ENCODE measurements at regions not wholly inside any gene's neighbourhood (a gene's known extent, or its start where the extent isn't known, plus 50 kb on each side); places are given as distances from the start of the nearest gene placed in this dataset.
"Not testable (repeated sequence)": the region's sequence is repeated elsewhere in the genome, so short reads cannot be mapped to it uniquely, and the experiment has no call there.

DNA sequence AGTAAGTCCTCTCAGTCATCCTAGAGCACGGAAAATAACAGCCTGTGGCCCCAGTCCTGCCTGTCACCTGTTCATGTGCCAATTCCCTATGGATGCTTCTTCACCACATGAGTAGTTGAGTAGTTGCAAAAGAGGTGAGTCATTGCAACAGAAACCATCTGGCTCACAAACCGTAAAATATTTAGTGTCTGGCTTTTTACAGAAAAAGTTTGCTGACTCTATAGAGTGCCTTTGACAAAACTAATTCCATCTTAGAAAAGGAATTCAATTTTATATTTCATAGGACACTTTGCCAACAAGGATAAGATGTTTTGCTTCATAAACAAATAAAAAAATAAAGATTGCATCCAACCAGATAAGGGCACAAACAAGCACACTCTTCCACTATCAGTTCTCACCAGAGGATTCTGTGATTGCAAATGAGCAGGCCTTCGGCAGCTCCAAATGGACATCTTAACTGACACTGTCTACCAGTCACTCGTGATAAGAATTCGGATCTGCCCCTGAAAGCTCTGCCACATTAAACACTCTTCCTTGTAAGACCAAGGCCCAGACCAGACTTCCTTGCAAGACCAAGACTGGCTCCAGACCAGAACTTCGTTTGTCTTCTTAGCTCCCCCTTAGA is 242.7 kb upstream of the SEMA3C start:
- H3K36me3 Mint-ChIP-seq (ENCODE audit: low read depth), result no peaks in the 10 kb centered on the region
- H3K27ac Mint-ChIP-seq, result no peak overlapping the region
- DNase-seq (no peak), ATAC-seq (no peak)
- ChIA-PET CTCF (no interaction called here), POLR2A (no interaction called here)
- no peaks in the 10 kb centered on the region for H3K27me3 Mint-ChIP-seq (ENCODE audit: low read depth)
- no peaks in the 10 kb centered on the region for H3K9me3 Mint-ChIP-seq (ENCODE audit: insufficient read depth)
- no peaks in the 10 kb centered on the region for H3K4me1 Mint-ChIP-seq (ENCODE audit: low read depth)
- no peak overlapping the region for H3K4me3 Mint-ChIP-seq

DNA sequence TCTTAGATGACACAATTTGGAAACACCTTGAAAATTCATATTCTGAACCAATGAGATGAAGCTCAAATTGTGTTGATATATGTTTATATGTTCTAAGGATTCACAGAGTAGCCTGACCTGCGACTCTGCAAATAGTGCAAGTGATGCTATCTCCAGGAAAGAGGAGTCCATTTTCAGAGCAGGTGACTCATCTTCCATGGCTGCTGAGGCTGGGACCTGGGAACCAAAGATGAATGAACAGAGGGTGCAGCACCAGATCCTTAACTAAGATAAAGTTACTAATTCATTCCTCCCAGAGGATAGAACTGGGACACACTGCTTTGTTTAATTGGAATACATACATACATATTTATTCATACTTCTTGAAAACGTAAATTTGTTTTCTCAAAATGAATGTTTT is 240.6 kb upstream of the SEMA3C start:
- DNase-seq, result no peak
- POLR2A ChIA-PET, result no interaction called here
- Mint-ChIP-seq H3K27ac (no peak overlapping the region), H3K4me1 (ENCODE audit: low read depth) (no peaks in the 10 kb centered on the region), H3K36me3 (ENCODE audit: low read depth) (no peaks in the 10 kb centered on the region), H3K9me3 (ENCODE audit: insufficient read depth) (no peaks in the 10 kb centered on the region), H3K27me3 (ENCODE audit: low read depth) (no peaks in the 10 kb centered on the region), H3K4me3 (no peak overlapping the region)
- ATAC-seq, result no peak
- CTCF ChIA-PET, result no interaction called here

DNA sequence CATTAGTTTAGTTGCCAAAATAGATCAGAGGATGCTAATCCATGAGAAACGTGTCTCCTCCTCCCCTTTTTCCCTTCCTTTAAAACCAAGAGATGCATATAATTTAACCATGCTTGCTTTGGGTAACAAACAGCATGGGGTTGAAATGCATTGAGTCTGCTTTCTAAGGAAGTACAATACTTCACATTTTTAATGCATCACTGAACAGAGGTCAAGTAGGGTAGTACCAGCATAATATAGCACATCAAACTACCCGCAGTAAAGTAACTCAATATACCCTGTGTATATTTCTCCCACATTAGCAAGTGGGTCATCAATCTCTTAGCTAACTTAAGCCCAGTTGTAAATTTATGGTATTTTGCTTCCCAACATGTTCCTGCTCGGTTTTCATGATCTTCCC is 239.3 kb upstream of the SEMA3C start:
- ATAC-seq, result no peak
- no peak for DNase-seq
- ChIA-PET CTCF (no interaction called here), POLR2A (no interaction called here)
- Mint-ChIP-seq H3K9me3 (ENCODE audit: insufficient read depth) (no peaks in the 10 kb centered on the region), H3K4me1 (ENCODE audit: low read depth) (no peaks in the 10 kb centered on the region), H3K4me3 (no peak overlapping the region), H3K36me3 (ENCODE audit: low read depth) (no peaks in the 10 kb centered on the region), H3K27me3 (ENCODE audit: low read depth) (no peaks in the 10 kb centered on the region), H3K27ac (no peak overlapping the region)

DNA sequence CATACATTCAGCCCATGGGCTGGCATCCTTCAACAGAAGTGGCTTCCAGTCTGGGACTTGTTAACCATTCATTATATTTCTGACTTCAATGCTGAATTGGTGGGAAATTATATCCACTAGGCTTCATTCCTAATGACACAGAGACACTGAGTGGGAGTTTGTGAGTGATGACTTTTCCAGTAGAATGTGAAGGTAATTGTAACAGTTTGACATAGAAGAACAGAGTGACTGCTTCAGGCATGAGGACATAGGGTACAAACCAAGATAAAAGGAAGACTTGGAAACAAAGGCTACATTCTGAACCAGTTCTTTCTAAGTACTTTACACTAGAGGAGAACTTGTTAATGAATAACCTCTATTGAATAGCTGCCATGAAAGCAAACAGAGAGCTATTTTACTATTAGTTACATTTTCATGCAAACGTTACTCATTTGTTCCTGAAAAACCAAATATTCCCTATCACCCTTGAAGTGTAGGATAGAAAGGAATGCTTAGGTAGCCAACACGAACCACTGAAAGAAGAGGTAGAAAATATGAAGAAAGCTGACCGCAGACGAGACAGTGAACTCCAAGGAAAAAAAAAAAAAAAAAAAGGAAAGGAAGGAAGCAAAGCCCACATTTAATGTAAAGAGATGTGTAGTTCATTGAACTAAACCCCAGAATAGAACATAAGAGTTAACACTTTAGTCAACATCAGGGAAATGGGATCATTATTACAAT is 237.0 kb upstream of the SEMA3C start:
- POLR2A ChIA-PET, result no interaction called here
- no peak overlapping the region for H3K27ac Mint-ChIP-seq

DNA sequence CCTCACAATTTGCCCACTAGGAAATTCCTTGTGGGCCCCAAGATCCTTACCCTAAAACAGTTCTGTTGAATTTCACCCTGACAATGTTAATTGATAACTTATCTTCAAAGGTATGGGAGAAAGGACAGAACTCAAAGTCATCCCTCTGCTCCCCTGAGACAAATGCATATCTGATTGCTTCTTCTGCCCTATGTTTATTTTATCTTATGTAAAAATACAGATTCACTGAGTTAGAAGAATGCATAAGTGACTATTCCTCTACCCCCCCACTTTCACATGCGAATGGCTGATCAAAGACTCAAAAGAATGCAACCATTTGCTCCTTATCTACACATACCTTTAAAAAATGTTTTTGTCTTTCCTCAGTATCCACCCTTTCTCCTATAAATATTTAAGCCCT is 235.7 kb upstream of the SEMA3C start:
- POLR2A ChIA-PET, result no interaction called here
- ATAC-seq, result no peak
- Mint-ChIP-seq H3K4me1 (ENCODE audit: low read depth) (no peaks in the 10 kb centered on the region), H3K4me3 (no peak overlapping the region), H3K27me3 (ENCODE audit: low read depth) (no peaks in the 10 kb centered on the region), H3K9me3 (ENCODE audit: insufficient read depth) (no peaks in the 10 kb centered on the region), H3K36me3 (ENCODE audit: low read depth) (no peaks in the 10 kb centered on the region), H3K27ac (no peak overlapping the region)
- no peak for DNase-seq
- CTCF ChIA-PET, result no interaction called here

More for the DNA sequence above, 237.0 kb upstream of the SEMA3C start:
- ATAC-seq (no peak), DNase-seq (no peak)
- no peaks in the 10 kb centered on the region for H3K9me3 Mint-ChIP-seq (ENCODE audit: insufficient read depth)
- H3K4me1 Mint-ChIP-seq (ENCODE audit: low read depth), result no peaks in the 10 kb centered on the region
- CTCF ChIA-PET, result no interaction called here
- H3K36me3 Mint-ChIP-seq (ENCODE audit: low read depth), result no peaks in the 10 kb centered on the region
- no peaks in the 10 kb centered on the region for H3K27me3 Mint-ChIP-seq (ENCODE audit: low read depth)
- H3K4me3 Mint-ChIP-seq, result no peak overlapping the region

DNA sequence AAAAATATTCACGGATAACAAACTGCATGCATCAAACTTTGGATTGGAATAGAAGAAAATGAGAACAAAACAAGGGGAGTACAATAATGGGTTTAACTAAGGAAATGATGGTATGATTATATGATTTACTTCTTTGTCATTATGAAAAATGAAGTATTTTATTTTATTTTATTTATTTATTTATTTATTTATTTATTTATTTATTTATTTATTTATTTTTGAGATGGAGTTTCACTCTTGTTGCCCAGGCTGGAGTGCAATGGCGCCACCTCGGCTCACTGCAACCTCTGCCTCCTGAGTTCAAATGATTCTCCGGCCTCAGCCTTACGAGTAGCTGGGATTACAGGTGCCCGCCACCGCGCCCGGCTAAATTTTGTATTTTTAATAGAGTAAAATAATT is 234.1 kb upstream of the SEMA3C start:
- H3K4me1 Mint-ChIP-seq (ENCODE audit: low read depth); H3K27me3 Mint-ChIP-seq (ENCODE audit: low read depth): not testable (repeated sequence)

DNA sequence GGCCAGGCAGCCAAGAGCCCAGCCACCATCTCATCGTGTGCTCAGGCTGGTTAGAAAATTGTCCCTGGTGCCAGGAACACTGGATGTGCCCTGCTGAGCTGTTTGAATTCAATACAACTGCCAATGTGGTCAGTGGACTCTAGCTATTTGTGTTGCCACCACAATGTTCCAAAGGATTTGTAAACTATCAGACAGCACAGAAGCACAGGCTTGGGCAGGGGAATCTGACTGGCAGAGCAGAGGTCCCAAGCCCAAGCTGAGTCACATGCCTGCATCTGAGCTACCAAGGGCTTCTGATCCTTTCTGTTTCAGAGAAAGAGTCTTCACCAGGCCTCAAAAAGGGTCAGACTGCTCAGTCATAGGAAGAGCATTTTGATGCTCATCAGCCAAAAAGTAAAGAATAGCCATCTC is 232.1 kb upstream of the SEMA3C start:
- Mint-ChIP-seq H3K4me3 (no peak overlapping the region), H3K27ac (no peak overlapping the region), H3K27me3 (ENCODE audit: low read depth) (no peaks in the 10 kb centered on the region), H3K9me3 (ENCODE audit: insufficient read depth) (no peaks in the 10 kb centered on the region), H3K4me1 (ENCODE audit: low read depth) (no peaks in the 10 kb centered on the region), H3K36me3 (ENCODE audit: low read depth) (no peaks in the 10 kb centered on the region)
- DNase-seq (no peak), ATAC-seq (no peak)
- ChIA-PET CTCF (no interaction called here), POLR2A (no interaction called here)

More for the DNA sequence above, 234.1 kb upstream of the SEMA3C start:
- CTCF ChIA-PET; H3K36me3 Mint-ChIP-seq (ENCODE audit: low read depth); DNase-seq; H3K27ac Mint-ChIP-seq; POLR2A ChIA-PET; H3K4me3 Mint-ChIP-seq; H3K9me3 Mint-ChIP-seq (ENCODE audit: insufficient read depth); ATAC-seq: not testable (repeated sequence)

DNA sequence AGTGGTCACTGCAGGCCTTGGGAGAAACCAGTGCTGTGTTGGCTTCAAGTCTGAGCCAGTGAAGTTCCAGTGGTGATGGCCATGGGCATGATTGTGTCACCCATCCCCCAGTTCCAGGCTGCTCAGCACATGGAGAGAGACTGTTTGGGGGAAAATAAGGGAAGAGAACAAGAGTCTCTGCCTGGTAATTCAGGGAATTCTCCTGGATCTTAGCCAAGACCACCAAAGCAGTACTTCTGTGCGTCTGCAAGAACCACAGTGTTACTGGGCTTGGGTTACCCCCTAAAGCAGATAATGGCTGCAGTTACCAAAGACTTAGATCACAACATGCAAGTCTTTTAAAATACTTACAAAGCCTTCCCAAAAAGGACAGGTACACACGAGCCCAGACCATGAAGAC is 225.0 kb upstream of the SEMA3C start:
- Mint-ChIP-seq H3K4me1 (ENCODE audit: low read depth) (no peaks in the 10 kb centered on the region), H3K4me3 (no peak overlapping the region), H3K27ac (no peak overlapping the region), H3K36me3 (ENCODE audit: low read depth) (no peaks in the 10 kb centered on the region), H3K9me3 (ENCODE audit: insufficient read depth) (peaks cover 14% of the 10 kb centered on the region), H3K27me3 (ENCODE audit: low read depth) (no peaks in the 10 kb centered on the region)
- POLR2A ChIA-PET, result no interaction called here
- CTCF ChIA-PET, result no interaction called here
- DNase-seq, result no peak
- no peak for ATAC-seq

DNA sequence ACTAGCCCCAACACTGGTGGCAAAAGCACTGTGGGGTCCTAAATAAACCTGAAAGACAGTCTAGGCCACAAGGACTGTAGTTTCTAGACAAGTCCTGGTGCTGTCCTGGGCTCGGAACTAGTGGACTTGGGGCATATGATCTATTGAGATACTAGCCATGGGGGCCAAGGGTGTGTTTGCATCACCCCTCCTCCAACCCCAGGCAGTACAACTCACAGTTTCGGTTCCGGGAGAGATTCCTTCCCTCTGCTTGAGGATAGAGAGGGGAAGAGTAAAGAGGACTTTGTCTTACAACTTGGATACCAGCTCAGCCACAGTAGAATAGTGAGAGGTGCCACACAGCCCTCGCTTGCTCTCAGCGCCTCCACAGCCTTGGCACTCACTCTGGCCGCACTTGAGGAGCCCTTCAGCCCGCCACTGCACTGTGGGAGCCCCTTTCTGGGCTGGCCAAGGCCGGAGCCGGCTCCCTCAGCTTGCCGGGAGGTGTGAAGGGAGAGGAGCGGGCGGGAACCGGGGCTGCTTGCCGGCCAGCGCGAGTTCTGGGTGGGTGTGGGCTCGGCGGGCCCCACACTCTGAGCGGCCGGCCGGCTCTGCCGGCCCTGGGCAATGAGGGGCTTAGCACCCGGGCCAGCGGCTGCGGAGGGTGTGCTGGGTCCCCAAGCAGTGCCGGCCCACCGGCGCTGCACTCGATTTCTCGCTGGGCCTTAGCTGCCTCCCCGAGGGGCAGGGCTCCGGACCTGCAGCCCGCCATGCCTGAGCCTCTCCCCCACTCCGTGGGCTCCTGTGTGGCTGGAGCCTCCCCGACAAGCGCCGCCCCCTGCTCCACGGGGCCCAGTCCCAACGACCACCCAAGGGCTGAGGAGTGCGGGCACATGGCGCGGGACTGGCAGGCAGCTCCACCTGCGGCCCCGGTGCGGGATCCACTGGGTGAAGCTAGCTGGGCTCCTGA is 222.7 kb upstream of the SEMA3C start:
- CTCF ChIA-PET; H3K36me3 Mint-ChIP-seq (ENCODE audit: low read depth); H3K4me3 Mint-ChIP-seq; H3K4me1 Mint-ChIP-seq (ENCODE audit: low read depth); H3K27me3 Mint-ChIP-seq (ENCODE audit: low read depth); POLR2A ChIA-PET; DNase-seq; ATAC-seq; H3K27ac Mint-ChIP-seq: not testable (repeated sequence)
- H3K9me3 Mint-ChIP-seq (ENCODE audit: insufficient read depth), result peaks cover 14% of the 10 kb centered on the region

DNA sequence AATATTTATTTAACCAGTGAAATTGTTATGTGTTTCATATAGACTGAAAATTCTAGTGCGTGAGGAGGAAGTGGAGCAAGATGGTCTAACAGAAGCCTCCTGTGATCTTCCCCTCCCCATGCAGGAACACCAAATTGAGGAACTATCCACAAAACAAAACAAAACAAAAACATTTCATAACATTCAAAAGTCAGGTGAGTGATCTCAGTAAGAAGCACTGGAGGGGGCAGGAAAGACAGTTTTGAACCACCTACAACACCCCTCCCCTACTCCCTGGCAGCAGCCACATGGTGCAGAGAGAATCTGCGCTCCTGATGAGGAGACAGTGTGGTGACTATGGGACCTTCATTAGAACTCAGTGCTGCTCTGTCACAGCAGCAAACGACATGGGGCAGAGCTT is 221.9 kb upstream of the SEMA3C start:
- ATAC-seq (no peak), DNase-seq (no peak)
- Mint-ChIP-seq H3K36me3 (ENCODE audit: low read depth) (no peaks in the 10 kb centered on the region), H3K9me3 (ENCODE audit: insufficient read depth) (peaks cover 14% of the 10 kb centered on the region), H3K4me1 (ENCODE audit: low read depth) (no peaks in the 10 kb centered on the region), H3K27ac (no peak overlapping the region), H3K4me3 (no peak overlapping the region), H3K27me3 (ENCODE audit: low read depth) (no peaks in the 10 kb centered on the region)
- ChIA-PET POLR2A (no interaction called here), CTCF (no interaction called here)

DNA sequence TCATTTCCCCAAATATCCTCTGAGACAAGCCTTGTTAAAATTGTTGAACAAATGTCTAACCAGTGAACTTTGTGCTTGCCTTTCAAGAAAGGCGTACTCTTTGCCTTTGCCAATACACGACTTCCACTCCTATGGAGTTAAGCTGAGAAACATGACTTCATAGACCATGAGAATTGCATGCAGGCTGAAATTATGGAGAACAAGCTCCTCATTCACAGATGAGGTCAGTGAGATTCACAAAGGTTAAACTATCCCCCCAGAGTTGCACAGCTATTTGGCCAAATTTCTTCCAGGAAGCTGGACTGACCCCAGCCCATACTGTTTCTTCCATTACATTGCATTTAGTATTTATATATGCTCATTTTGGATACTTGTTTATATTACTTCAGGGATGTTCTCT is 221.4 kb upstream of the SEMA3C start:
- ATAC-seq (no peak), DNase-seq (no peak)
- Mint-ChIP-seq H3K4me3 (no peak overlapping the region), H3K36me3 (ENCODE audit: low read depth) (no peaks in the 10 kb centered on the region), H3K27ac (no peak overlapping the region), H3K4me1 (ENCODE audit: low read depth) (no peaks in the 10 kb centered on the region), H3K9me3 (ENCODE audit: insufficient read depth) (peaks cover 12% of the 10 kb centered on the region), H3K27me3 (ENCODE audit: low read depth) (no peaks in the 10 kb centered on the region)
- POLR2A ChIA-PET, result no interaction called here
- CTCF ChIA-PET, result no interaction called here

DNA sequence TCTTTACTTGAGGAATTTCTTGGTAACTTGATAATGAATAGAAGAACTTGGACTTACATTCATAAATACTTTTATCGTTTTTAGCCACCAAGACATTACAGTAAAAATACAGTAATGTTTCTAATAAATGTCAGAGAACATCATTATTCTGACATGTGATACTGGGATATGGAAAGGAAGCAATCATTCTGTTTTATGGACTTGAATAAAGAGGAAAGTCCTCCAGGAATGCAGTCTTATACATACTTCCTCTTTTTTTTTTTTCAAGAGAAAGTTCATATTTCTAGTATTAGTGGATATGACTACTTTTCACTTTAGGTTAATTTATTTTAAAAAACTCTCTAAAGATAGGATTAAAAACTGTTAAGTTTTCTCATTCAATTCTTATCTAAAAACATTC is 220.0 kb upstream of the SEMA3C start:
- POLR2A ChIA-PET, result no interaction called here
- Mint-ChIP-seq H3K4me3 (no peak overlapping the region), H3K9me3 (ENCODE audit: insufficient read depth) (no peaks in the 10 kb centered on the region), H3K27ac (no peak overlapping the region), H3K4me1 (ENCODE audit: low read depth) (no peaks in the 10 kb centered on the region), H3K36me3 (ENCODE audit: low read depth) (no peaks in the 10 kb centered on the region), H3K27me3 (ENCODE audit: low read depth) (no peaks in the 10 kb centered on the region)
- ATAC-seq (no peak), DNase-seq (no peak)
- CTCF ChIA-PET, result no interaction called here

Data from activated CD8-positive, alpha-beta T cell treated with anti-CD3 and anti-CD28 coated beads, Interleukin-2, amount 10 ng/mL, durations not matched to agents 7 days and 5 days (primary cell).